Endothelial cell of umbilical vein (primary cell): ENCODE measurements at regions not wholly inside any gene's neighbourhood (a gene's known extent, or its start where the extent isn't known, plus 50 kb on each side); places are given as distances from the start of the nearest gene placed in this dataset.
A peak's percentile ranks its signal among the peaks of the same experiment; 100 is the strongest.
"Not testable (repeated sequence)": the region's sequence is repeated elsewhere in the genome, so short reads cannot be mapped to it uniquely, and the experiment has no call there.

Experiments
- BruUV-seq: library from RNA; stranded (reverse); fragments of 400-500 nt; replicated peaks from 2 replicates; lab custom pipeline; 2021; lab: Mats Ljungman, UMichigan
- CTCF ChIA-PET: fragments of 300-600, 350-600 bp; sonication (Branson Sonifier 250); formaldehyde crosslinking; loops from one replicate; lab custom pipeline; 2021; ENCODE audit warnings: antibody characterized with exemption, inconsistent platforms; lab: Charles Lee
- POLR2A ChIA-PET: fragments of 300-600, 350-600 bp; sonication (Branson Sonifier 250); formaldehyde crosslinking; loops from one replicate; lab custom pipeline; 2021; ENCODE audit warnings: antibody characterized with exemption, inconsistent platforms; lab: Charles Lee
- DNase-seq: peaks from one replicate; pipeline ENCODE4 v3.0.0-alpha.2; 2011; ENCODE audit warnings: low read depth, low spot score
- FAIRE-seq: peaks from 2 replicates; lab custom pipeline; 2011; peaks lifted over from hg19 to GRCh38; lab: Jason Lieb, UNC
- H2AFZ ChIP-seq: 2 replicates; pipeline ENCODE4 v1.6.0; 2012; ENCODE audit warnings: low read depth, low read length, control low read depth, inconsistent platforms
- H3K27ac ChIP-seq: 2 replicates; pipeline ENCODE4 v1.5.1; 2011; ENCODE audit warnings: low read depth, mild to moderate bottlenecking, control low read depth, low read length, moderate library complexity; ENCODE audit not compliant: insufficient read depth
- H3K27me3 ChIP-seq, 2 experiments: 2 replicates each; pipeline versions ENCODE4 v1.6.0 to v1.6.1; 2011; ENCODE audit warnings: low read length in 2 of 2, mixed read lengths in 1 of 2; ENCODE audit not compliant: control insufficient read depth in 2 of 2, insufficient read depth in 2 of 2
- H3K36me3 ChIP-seq, 2 experiments: 2 replicates in 1 of 2; 3 replicates in 1 of 2; pipeline ENCODE4 v1.5.1; 2011; ENCODE audit warnings: low read length in 2 of 2, mild to moderate bottlenecking in 1 of 2, moderate library complexity in 1 of 2; ENCODE audit not compliant: control insufficient read depth in 2 of 2, insufficient read depth in 2 of 2; ENCODE audit errors: extremely low read depth in 1 of 2
- H3K4me1 ChIP-seq: 3 replicates; pipeline ENCODE4 v1.5.1; 2011; ENCODE audit warnings: mild to moderate bottlenecking, low read length; ENCODE audit not compliant: control insufficient read depth, insufficient read depth; ENCODE audit errors: extremely low read depth
- H3K4me2 ChIP-seq: 2 replicates; pipeline ENCODE4 v1.6.1; 2011; ENCODE audit warnings: low read length, control low read depth, mixed read lengths; ENCODE audit not compliant: insufficient read depth
- H3K4me3 ChIP-seq, 3 experiments: fragments of 200-600 bp in 1 of 3; sonication (generic), shearing (Covaris generic) in 1 of 3; replicated peaks in 1 of 3; 2 replicates each; pipeline ENCODE4 v1.5.1; 2011 to 2016; ENCODE audit warnings: control low read depth in 3 of 3, low read length in 3 of 3, mild to moderate bottlenecking in 2 of 3, inconsistent platforms in 1 of 3, low read depth in 1 of 3, moderate library complexity in 1 of 3; ENCODE audit not compliant: insufficient read depth in 1 of 3
- H3K79me2 ChIP-seq: 2 replicates; pipeline ENCODE4 v1.6.0; 2012; ENCODE audit warnings: low read length, inconsistent platforms; ENCODE audit not compliant: control insufficient read depth, insufficient read depth
- H3K9ac ChIP-seq: replicated peaks from 2 replicates; pipeline ENCODE3; 2011; ENCODE audit warnings: low read length, control low read depth; ENCODE audit not compliant: insufficient read depth; ENCODE audit errors: extremely low read depth
- H3K9me1 ChIP-seq: replicated peaks from 3 replicates; pipeline ENCODE4 v1.6.0; 2011; ENCODE audit warnings: mild to moderate bottlenecking, low read length; ENCODE audit not compliant: control insufficient read depth, insufficient read depth; ENCODE audit errors: extremely low read depth
- H3K9me3 ChIP-seq: replicated peaks from 2 replicates; pipeline ENCODE4 v1.5.1; 2012; ENCODE audit warnings: low read length, inconsistent platforms; ENCODE audit not compliant: control insufficient read depth, insufficient read depth
- H4K20me1 ChIP-seq: replicated peaks from 2 replicates; pipeline ENCODE3; 2011; ENCODE audit warnings: mild to moderate bottlenecking, low read length; ENCODE audit not compliant: control insufficient read depth, insufficient read depth; ENCODE audit errors: extremely low read depth
- EZH2 ChIP-seq: IDR thresholded peaks from 2 replicates; pipeline ENCODE4 v1.6.1; 2012; ENCODE audit warnings: borderline replicate concordance, low read depth, mild to moderate bottlenecking, moderate library complexity, low read length, inconsistent platforms; ENCODE audit not compliant: severe bottlenecking
- FOS ChIP-seq: IDR thresholded peaks from 2 replicates; pipeline ENCODE4 v1.6.1; 2011; ENCODE audit warnings: mild to moderate bottlenecking, low read length, moderate library complexity, borderline replicate concordance; ENCODE audit not compliant: insufficient read depth
- GATA2 ChIP-seq: IDR thresholded peaks from 2 replicates; pipeline ENCODE4 v1.7.0; 2011; ENCODE audit warnings: low read depth, mild to moderate bottlenecking, moderate library complexity, mixed read lengths, low read length; ENCODE audit not compliant: insufficient read length, insufficient read depth
- JUN ChIP-seq: IDR thresholded peaks from 2 replicates; pipeline ENCODE4 v1.6.1; 2011; ENCODE audit warnings: borderline replicate concordance, low read depth; ENCODE audit not compliant: insufficient read length, insufficient read depth
- MYC ChIP-seq: IDR thresholded peaks from one replicate; pipeline ENCODE4 v1.6.1; 2011; ENCODE audit warnings: mild to moderate bottlenecking, low read depth, low read length
- POLR2A ChIP-seq: IDR thresholded peaks from 2 replicates; pipeline ENCODE4 v1.6.1; 2012; ENCODE audit warnings: low read depth, mild to moderate bottlenecking, control low read depth, low read length
- POLR2AphosphoS5 ChIP-seq: IDR thresholded peaks from 2 replicates; pipeline ENCODE4 v1.6.1; 2012; ENCODE audit warnings: low read depth, mild to moderate bottlenecking, control low read depth, low read length, moderate library complexity; ENCODE audit not compliant: insufficient read depth
- dilution Hi-C: fragments of 300-500 bp; cut with MboI; formaldehyde crosslinking; loops from one replicate; pipeline ENCODE4 v1.15.0; 2019; ENCODE audit warnings: low sequenced_read_pairs; ENCODE audit not compliant: extremely low pct_ligation_motif_present
- intact Hi-C: fragments of 100-400 bp; cut with micrococcal nuclease; formaldehyde crosslinking; loops from one replicate; pipeline ENCODE4 v1.10.0; 2022
- TF ChIP-seq, protein P1 (sequence below): IDR thresholded peaks from 2 replicates; pipeline ENCODE4 v1.6.1; 2011; ENCODE audit not compliant: insufficient read depth, insufficient read length
- TF ChIP-seq, protein P2 (sequence below), 2 donors: IDR thresholded peaks; 1 replicate in 1 of 2; 2 replicates in 1 of 2; pipeline ENCODE4 v1.5.1; 2011; ENCODE audit warnings: low read length in 2 of 2, mild to moderate bottlenecking in 2 of 2, moderate library complexity in 2 of 2, control low read depth in 1 of 2, inconsistent platforms in 1 of 2, low read depth in 1 of 2; ENCODE audit not compliant: insufficient read depth in 1 of 2; ENCODE audit errors: extremely low read depth in 1 of 2

DNA sequence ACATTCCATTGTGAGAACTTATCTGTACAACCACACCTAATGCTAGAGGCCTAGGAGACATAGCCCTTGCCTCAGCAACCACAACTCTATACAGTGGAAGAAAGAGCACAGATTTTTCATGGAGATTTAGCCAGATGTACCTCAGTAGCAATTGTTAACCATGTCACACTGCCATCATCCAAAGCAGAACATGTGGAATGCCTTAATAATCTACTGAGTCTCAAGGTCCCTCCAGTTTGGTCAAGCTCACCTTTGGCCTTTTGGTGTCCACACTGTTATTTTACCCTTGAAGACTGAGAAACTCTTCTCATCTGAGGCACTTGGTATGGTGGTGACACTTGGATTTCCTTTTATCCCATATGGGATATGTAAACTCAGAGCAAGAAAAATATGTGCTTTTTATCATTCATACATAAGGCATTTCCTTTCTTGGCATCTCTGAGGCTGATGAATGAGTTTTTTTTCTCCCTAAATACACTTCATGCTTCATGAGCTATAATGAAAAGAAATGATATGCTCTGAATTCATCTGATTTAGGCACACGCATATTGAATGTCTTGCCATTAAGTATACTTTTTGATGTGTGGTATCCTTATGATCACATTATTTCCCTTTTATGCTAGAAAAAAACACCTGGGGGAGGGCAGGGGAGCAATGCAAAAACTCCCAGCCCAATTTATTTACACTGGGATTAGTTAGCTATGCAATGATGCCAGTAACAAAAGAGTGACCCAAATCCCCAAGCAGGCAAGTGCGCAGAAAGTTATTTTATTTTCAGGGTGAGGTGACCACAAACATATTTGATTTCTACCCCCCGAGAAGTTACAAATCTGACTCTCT, 63.3 kb upstream of the ME3 start:
- no peaks in the 10 kb centered on the region for H3K27me3 ChIP-seq
- H3K36me3 ChIP-seq = no peaks in the 10 kb centered on the region
- peak overlapping the region; percentile 25 for H2AFZ ChIP-seq
- TSS peak; percentile 38 for BruUV-seq
- no peaks in the 10 kb centered on the region for H3K9me1 ChIP-seq
- POLR2A ChIA-PET = interaction anchor here (0.6 to 1.0 kb wide), 2 partner anchors 64 to 70 kb away, joined by 3 to 5 read pairs; partner anchors contain the start of gene PRSS23
- no peaks in the 10 kb centered on the region for H3K9me3 ChIP-seq
- FAIRE-seq = peak; percentile 84
- peak overlapping the region; percentile 93 for H3K27ac ChIP-seq
- peak; percentile 78 for DNase-seq
- no peaks in the 10 kb centered on the region for H3K79me2 ChIP-seq
- H3K4me1 ChIP-seq = peaks cover 54% of the 10 kb centered on the region
- dilution Hi-C loops = no loop called here
- peak overlapping the region; percentile 48 for H3K9ac ChIP-seq
- H3K4me3 ChIP-seq = no peak overlapping the region
- peak overlapping the region; percentile 67 for H3K4me2 ChIP-seq
- H4K20me1 ChIP-seq = no peaks in the 10 kb centered on the region
- intact Hi-C loops = loop anchor here (5.0 kb wide), 1 partner anchor 202 kb away; no protein-coding TSS in a partner anchor
- TF ChIP-seq FOS (peak; percentile 52), JUN (peak; percentile 69), EZH2 (no peak), GATA2 (no peak), POLR2A (peak; percentile 39), MYC (no peak), POLR2AphosphoS5 (peak; percentile 56)
- TF ChIP-seq, protein P1, sequence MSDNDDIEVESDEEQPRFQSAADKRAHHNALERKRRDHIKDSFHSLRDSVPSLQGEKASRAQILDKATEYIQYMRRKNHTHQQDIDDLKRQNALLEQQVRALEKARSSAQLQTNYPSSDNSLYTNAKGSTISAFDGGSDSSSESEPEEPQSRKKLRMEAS = no peak
- TF ChIP-seq, protein P2, sequence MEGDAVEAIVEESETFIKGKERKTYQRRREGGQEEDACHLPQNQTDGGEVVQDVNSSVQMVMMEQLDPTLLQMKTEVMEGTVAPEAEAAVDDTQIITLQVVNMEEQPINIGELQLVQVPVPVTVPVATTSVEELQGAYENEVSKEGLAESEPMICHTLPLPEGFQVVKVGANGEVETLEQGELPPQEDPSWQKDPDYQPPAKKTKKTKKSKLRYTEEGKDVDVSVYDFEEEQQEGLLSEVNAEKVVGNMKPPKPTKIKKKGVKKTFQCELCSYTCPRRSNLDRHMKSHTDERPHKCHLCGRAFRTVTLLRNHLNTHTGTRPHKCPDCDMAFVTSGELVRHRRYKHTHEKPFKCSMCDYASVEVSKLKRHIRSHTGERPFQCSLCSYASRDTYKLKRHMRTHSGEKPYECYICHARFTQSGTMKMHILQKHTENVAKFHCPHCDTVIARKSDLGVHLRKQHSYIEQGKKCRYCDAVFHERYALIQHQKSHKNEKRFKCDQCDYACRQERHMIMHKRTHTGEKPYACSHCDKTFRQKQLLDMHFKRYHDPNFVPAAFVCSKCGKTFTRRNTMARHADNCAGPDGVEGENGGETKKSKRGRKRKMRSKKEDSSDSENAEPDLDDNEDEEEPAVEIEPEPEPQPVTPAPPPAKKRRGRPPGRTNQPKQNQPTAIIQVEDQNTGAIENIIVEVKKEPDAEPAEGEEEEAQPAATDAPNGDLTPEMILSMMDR (IDR thresholded peaks at IDR 0.05; ENCODE audit: extremely low read depth in 1 of 2, insufficient read depth in 1 of 2, low read depth in 1 of 2, low read length in 2 of 2) = no peak
- CTCF ChIA-PET = interaction anchor here (1.1 to 2.1 kb wide), 12 partner anchors 13 to 279 kb away, joined by 3 to 9 read pairs (median 5); partner anchors contain the start of gene PRSS23

DNA sequence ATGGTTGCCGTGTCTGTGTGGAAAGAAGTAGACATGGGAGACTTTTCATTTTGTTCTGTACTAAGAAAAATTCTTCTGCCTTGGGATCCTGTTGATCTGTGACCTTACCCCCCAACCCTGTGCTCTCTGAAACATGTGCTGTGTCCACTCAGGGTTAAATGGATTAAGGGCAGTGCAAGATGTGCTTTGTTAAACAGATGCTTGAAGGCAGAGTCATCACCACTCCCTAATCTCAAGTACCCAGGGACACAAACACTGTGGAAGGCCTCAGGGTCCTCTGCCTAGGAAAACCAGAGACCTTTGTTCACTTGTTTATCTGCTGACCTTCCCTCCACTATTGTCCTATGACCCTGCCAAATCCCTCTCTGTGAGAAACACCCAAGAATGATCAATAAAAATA, 60.3 kb upstream of the ME3 start:
- H3K9me3 ChIP-seq, intact Hi-C loops, H3K36me3 ChIP-seq, H3K4me2 ChIP-seq, H3K9me1 ChIP-seq, H4K20me1 ChIP-seq, H3K27me3 ChIP-seq, H3K79me2 ChIP-seq, FAIRE-seq, H2AFZ ChIP-seq, POLR2A ChIA-PET, DNase-seq, H3K9ac ChIP-seq, H3K27ac ChIP-seq, H3K4me3 ChIP-seq, dilution Hi-C loops, BruUV-seq: not testable (repeated sequence)
- peaks cover 29% of the 10 kb centered on the region for H3K4me1 ChIP-seq
- CTCF ChIA-PET = interaction anchor here (1.9 kb wide), 1 partner anchor 10 kb away, joined by 5 read pairs; no protein-coding TSS in a partner anchor
